Natural killer cell (primary cell): ENCODE measurements at regions not wholly inside any gene's neighbourhood (a gene's known extent, or its start where the extent isn't known, plus 50 kb on each side); places are given as distances from the start of the nearest gene placed in this dataset.
"Not testable (repeated sequence)": the region's sequence is repeated elsewhere in the genome, so short reads cannot be mapped to it uniquely, and the experiment has no call there.

Experiments used
- ATAC-seq, 3 donors: fragments of 150-1000 bp in 2 of 3; fragments of 200-7000 bp in 1 of 3; cut with Tn5 transposase; 1 replicate in 1 of 3; 2 replicates in 2 of 3; pipeline ENCODE4 v1.10.0; 2021; ENCODE audit warnings: mild to moderate bottlenecking in 2 of 3, moderate library complexity in 2 of 3
- DNase-seq, 2 donors: peaks; one replicate each; pipeline versions ENCODE4 v3.0.0 to v3.0.0-alpha.2; 2013 to 2021; ENCODE audit warnings: mixed read lengths in 1 of 2
- H3K27ac ChIP-seq: one replicate; pipeline ENCODE4 v1.5.1; 2013; ENCODE audit warnings: mild to moderate bottlenecking, low read length
- H3K27me3 ChIP-seq: one replicate; pipeline ENCODE4 v1.6.1; 2013; ENCODE audit warnings: low read length; ENCODE audit not compliant: control insufficient read depth, insufficient read depth
- H3K36me3 ChIP-seq: one replicate; pipeline ENCODE4 v1.6.1; 2013; ENCODE audit warnings: low read length; ENCODE audit not compliant: control insufficient read depth, insufficient read depth
- H3K4me1 ChIP-seq: one replicate; pipeline ENCODE4 v1.6.1; 2013; ENCODE audit warnings: low read length; ENCODE audit not compliant: control insufficient read depth, insufficient read depth
- H3K4me3 ChIP-seq: one replicate; pipeline ENCODE4 v1.5.1; 2013; ENCODE audit warnings: low read length
- H3K9me3 ChIP-seq: one replicate; pipeline ENCODE4 v1.6.1; 2013; ENCODE audit warnings: low read length; ENCODE audit not compliant: control insufficient read depth, insufficient read depth
- H3K27ac Mint-ChIP-seq, 2 donors: one replicate each; pipeline ENCODE4 v1.8.0; 2022; ENCODE audit warnings: mild to moderate bottlenecking in 2 of 2, mixed read lengths in 2 of 2, moderate library complexity in 1 of 2
- H3K27me3 Mint-ChIP-seq, 2 donors: one replicate each; pipeline ENCODE4 v1.8.0; 2022; ENCODE audit warnings: low read depth in 2 of 2, mixed read lengths in 2 of 2
- H3K36me3 Mint-ChIP-seq: one replicate; pipeline ENCODE4 v1.8.0; 2022; ENCODE audit warnings: mixed read lengths
- H3K4me1 Mint-ChIP-seq, 2 donors: one replicate each; pipeline ENCODE4 v1.8.0; 2022; ENCODE audit warnings: mixed read lengths in 2 of 2
- H3K4me3 Mint-ChIP-seq: one replicate; pipeline ENCODE4 v1.8.0; 2022; ENCODE audit warnings: mild to moderate bottlenecking, moderate library complexity, mixed read lengths
- H3K9me3 Mint-ChIP-seq, 2 donors: one replicate each; pipeline ENCODE4 v1.8.0; 2022; ENCODE audit warnings: mixed read lengths in 2 of 2
- WGBS: methylation state at CpG from one replicate; pipeline ENCODE4 v1.1.7; 2013; ENCODE audit warnings: missing lambda C conversion rate; ENCODE audit not compliant: insufficient coverage; 5-methylcytosine and 5-hydroxymethylcytosine counted together
- intact Hi-C: fragments of 100-400 bp; cut with micrococcal nuclease; formaldehyde crosslinking; loops from one replicate; pipeline ENCODE4 v1.14.2; 2022
- TF ChIP-seq, protein P1 (sequence below): fragments of 200-600 bp; IDR thresholded peaks from one replicate; pipeline ENCODE4 v1.8.0; 2022; ENCODE audit warnings: antibody characterized with exemption

DNA sequence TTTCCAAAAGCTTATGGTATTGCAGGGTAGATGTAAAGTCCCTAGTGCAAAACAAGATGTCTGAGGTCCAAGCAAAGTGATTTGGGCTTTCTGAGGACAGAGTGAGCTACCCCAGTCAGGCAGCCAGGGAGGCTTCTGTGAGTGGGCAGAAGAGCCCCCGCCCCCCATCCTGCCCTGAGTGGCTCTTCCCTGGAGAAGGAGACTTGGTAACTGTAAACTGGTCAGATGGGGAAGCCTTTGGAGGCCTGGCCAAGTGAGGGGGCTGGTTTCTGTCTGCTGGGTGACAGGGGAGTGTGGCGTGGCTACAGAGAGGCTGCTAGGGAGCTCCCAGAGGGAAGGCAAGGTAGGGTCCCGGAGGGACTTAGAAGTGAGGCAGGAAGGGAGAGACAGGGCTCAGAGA, 181.3 kb upstream of the HAAO start:
- H3K36me3 ChIP-seq: no peaks in the 10 kb centered on the region
- H3K4me1 ChIP-seq: peaks cover 23% of the 10 kb centered on the region
- H3K4me3 ChIP-seq: no peak overlapping the region
- no peak overlapping the region for H3K27ac ChIP-seq
- no peaks in the 10 kb centered on the region for H3K27me3 ChIP-seq
- H3K36me3 Mint-ChIP-seq: no peaks in the 10 kb centered on the region
- 87% methylated on average over 3 of the region's 3 CpGs for whole genome bisulfite sequencing
- TF ChIP-seq, protein P1, sequence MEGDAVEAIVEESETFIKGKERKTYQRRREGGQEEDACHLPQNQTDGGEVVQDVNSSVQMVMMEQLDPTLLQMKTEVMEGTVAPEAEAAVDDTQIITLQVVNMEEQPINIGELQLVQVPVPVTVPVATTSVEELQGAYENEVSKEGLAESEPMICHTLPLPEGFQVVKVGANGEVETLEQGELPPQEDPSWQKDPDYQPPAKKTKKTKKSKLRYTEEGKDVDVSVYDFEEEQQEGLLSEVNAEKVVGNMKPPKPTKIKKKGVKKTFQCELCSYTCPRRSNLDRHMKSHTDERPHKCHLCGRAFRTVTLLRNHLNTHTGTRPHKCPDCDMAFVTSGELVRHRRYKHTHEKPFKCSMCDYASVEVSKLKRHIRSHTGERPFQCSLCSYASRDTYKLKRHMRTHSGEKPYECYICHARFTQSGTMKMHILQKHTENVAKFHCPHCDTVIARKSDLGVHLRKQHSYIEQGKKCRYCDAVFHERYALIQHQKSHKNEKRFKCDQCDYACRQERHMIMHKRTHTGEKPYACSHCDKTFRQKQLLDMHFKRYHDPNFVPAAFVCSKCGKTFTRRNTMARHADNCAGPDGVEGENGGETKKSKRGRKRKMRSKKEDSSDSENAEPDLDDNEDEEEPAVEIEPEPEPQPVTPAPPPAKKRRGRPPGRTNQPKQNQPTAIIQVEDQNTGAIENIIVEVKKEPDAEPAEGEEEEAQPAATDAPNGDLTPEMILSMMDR: no peak
- H3K9me3 Mint-ChIP-seq: no peaks in the 10 kb centered on the region
- no peaks in the 10 kb centered on the region for H3K9me3 ChIP-seq
- H3K4me3 Mint-ChIP-seq: no peak overlapping the region
- peaks cover 6 to 10% of the 10 kb centered on the region in 2 donors for H3K4me1 Mint-ChIP-seq
- intact Hi-C loops: no loop called here
- peak overlapping the region in 1 of 2 donors; percentile 67 for H3K27ac Mint-ChIP-seq
- H3K27me3 Mint-ChIP-seq: peaks cover 0 to 12% of the 10 kb centered on the region in 2 donors
- ATAC-seq: no peak
- no peak for DNase-seq

DNA sequence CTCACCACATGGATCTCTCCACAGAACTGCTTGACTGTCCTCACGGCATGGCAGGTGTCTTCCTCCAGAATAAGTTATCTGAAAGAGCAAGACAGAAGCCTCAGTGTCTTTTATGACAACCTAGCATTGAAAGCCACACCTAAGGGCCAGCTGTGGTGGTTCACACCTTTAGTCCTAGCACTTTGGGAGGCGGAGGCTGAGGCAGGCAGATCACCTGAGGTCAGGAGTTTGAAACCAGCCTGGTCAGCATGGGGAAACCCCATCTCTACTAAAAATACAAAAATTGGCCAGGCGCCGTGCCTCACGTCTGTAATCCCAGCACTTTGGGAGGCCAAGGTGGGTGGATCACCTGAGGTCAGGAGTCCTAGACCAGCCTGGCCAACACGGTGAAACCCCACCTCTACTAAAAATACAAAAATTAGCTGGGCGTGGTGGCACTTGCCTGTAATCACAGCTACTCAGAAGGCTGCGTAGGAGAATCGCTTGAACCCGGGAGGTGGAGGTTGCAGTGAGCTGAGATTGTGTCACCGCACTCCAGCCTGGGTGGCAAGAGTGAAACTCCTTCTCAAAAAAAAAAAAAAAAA, 180.6 kb upstream of the HAAO start:
- H3K36me3 Mint-ChIP-seq, H3K27ac ChIP-seq, DNase-seq, intact Hi-C loops, H3K9me3 Mint-ChIP-seq, H3K27ac Mint-ChIP-seq, H3K27me3 ChIP-seq, H3K36me3 ChIP-seq, H3K4me1 Mint-ChIP-seq, H3K4me3 Mint-ChIP-seq, H3K9me3 ChIP-seq, H3K4me3 ChIP-seq: not testable (repeated sequence)
- ATAC-seq: peak in 1 of 3 donors; percentile 23
- H3K4me1 ChIP-seq: peaks cover 24% of the 10 kb centered on the region
- peaks cover 0 to 12% of the 10 kb centered on the region in 2 donors for H3K27me3 Mint-ChIP-seq
- 66% methylated on average over 10 of the region's 11 CpGs for WGBS

DNA sequence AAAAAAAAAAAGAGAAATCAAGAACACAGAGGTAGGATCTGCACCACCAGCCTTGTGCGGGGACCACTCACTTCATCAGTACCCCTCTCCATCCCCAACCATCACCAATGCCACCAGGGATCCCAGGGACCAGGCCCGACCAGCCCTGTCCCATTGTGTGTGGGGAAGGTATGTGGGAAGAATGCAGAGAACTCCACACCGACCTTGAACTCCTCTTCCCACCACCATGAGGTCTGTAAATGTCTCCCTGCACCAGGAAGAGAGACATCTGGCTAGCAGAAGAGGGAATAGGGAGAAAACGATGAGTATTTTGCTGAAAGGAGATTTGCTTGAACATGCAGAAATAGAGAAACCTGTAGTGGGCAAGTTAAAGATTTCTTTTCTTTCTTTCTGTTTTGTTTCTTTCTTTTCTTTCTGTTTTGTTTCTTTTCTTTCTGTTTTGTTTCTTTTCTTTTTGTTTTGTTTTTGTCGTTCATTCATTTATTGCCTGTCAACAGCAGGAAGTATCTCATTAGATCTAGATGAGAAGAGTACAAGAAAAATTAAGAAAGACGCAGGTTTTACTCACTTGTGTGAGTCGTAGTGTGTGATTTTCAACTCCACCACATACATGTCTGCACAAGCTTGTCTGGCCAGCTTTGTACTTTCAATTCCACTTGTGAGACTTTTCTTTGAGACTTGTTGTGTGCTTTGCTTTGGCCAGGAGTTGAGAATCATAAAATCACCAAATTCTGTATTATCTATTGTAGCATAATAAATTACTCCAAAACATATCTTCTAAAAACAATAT, 179.8 kb upstream of the HAAO start:
- Mint-ChIP-seq H3K27ac (peak overlapping the region in 1 of 2 donors; percentile 19), H3K4me3 (no peak overlapping the region), H3K36me3 (no peaks in the 10 kb centered on the region), H3K9me3 (no peaks in the 10 kb centered on the region), H3K27me3 (peaks cover 0 to 11% of the 10 kb centered on the region in 2 donors), H3K4me1 (peaks cover 6 to 10% of the 10 kb centered on the region in 2 donors)
- 67% methylated on average over 1 of the region's 7 CpGs for WGBS
- ATAC-seq (peak in 1 of 3 donors; percentile 36), DNase-seq (no peak)
- no peak overlapping the region for H3K4me3 ChIP-seq
- H3K4me1 ChIP-seq: peaks cover 29% of the 10 kb centered on the region
- no peak overlapping the region for H3K27ac ChIP-seq
- no peaks in the 10 kb centered on the region for H3K9me3 ChIP-seq
- intact Hi-C loops: no loop called here
- no peaks in the 10 kb centered on the region for H3K27me3 ChIP-seq
- TF ChIP-seq, protein P1: no peak
- H3K36me3 ChIP-seq: no peaks in the 10 kb centered on the region

DNA sequence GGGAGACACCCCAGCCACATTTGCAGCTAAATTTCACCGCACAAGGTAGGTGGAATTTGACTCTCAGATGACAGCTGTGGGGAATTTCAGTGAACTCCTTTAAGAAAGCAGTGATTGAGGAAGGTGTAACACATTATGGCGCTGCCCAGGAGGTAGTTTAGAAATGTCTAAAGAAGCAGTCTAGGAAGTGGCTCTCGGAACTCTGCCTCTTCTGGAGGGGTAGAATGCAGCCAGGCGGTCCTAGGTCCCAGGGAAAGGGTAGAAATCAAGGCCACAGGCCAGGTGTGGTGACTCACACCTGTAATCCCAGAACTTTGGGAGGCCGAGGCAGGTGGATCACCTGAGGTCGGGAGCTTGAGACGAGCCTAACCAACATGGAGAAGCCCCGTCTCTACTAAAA, 179.0 kb upstream of the HAAO start:
- Histone ChIP-seq H3K4me1 (peaks cover 29% of the 10 kb centered on the region), H3K4me3 (no peak overlapping the region), H3K9me3 (no peaks in the 10 kb centered on the region), H3K36me3 (no peaks in the 10 kb centered on the region), H3K27me3 (no peaks in the 10 kb centered on the region), H3K27ac (no peak overlapping the region)
- 79% methylated on average over 7 of the region's 8 CpGs for WGBS
- Mint-ChIP-seq H3K27me3 (peaks cover 0 to 8% of the 10 kb centered on the region in 2 donors), H3K36me3 (no peaks in the 10 kb centered on the region), H3K4me3 (no peak overlapping the region), H3K27ac (no peak overlapping the region), H3K9me3 (no peaks in the 10 kb centered on the region), H3K4me1 (peaks cover 6 to 10% of the 10 kb centered on the region in 2 donors)
- DNase-seq (no peak), ATAC-seq (no peak)
- intact Hi-C loops: no loop called here
- TF ChIP-seq, protein P1: no peak
